Eye (tissue), 1 donor: ENCODE measurements at regions not wholly inside any gene's neighbourhood (a gene's known extent, or its start where the extent isn't known, plus 50 kb on each side); places are given as distances from the start of the nearest gene placed in this dataset.
"Not testable (repeated sequence)": the region's sequence is repeated elsewhere in the genome, so short reads cannot be mapped to it uniquely, and the experiment has no call there.

Experiments
- DNase-seq: peaks from one replicate; pipeline ENCODE4 v3.0.0-alpha.2; 2015

DNA sequence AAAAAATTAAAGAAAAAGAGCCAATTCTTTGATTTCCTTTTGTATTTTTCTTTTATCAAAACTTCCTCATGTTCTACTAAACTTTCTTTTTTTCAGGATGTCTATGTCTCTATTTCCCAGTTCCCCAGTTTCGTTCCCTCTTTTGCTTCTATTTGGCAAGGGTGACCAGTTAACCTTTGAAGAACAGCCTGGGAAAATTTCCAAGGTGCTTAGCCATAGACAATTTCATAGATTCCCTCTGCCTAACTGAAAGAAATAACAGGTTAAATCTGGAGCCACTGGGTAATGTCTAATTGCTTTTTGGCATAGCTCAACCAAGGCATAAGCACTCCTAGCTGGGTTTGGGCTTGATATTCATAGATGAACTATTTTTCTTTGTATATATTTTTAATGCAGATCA is 272.3 kb downstream of the ADGRL2 start:
- DNase-seq, result no peak

DNA sequence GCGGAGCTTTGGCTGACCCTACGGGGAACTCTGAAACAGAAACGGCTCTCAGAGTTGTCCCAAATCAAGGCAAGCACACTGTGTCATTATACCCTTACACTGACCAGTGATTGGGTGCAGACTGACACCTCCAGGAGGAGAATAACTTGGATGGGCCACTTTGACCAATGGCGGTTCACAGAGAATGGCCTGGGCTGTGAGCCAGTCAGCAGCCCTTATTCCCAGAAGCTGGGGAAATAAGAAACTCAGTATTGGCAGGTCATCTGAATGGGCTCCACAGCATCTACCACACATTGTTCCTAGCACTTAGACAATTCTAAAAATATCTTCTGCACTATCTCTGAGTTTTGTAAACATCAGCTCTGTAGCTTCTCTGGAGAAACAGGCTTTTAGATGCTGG is 265.2 kb downstream of the ADGRL2 start:
- DNase-seq, result no peak

DNA sequence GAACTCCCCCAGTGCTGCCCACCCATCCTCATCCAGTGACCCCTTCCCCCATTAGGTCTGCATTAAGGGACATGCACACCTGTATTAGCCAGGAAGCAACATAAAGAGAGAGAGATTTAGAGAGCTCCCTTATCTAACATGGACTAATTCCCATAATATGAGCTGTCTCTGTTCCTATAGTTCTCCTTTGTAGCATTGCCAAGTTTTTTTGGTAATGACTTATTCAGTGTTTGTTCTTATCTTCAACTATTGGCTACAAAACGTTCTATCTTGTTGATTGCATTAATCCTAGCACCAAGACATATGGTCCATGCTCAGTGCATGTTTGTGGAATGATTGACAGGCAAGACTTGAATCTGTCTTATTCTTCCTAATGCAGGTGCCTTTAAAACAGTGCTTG is 264.0 kb downstream of the ADGRL2 start:
- DNase-seq, result no peak

- no peak for DNase-seq
Observed at GRCh38 chr1:82062206-82062605, 261.5 kb downstream of the ADGRL2 start.

DNA sequence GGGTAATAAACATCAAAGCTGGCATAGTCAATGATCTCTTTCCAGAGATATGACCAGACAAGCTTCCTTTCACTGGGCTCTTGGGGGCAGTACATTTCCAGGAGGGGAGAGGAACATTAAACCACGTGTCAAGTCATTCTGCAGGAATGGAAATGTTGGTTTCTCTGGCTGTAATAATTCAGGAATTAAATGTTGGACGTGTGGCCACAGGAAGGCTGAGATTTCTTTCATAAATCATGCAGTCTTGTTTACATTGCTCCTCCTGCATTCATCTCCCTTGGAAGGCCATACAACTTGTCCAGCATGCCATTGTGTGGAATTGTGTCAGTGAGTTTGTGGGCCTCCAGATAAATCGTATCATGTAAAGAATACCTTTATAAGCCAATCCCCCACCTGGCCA is 259.2 kb downstream of the ADGRL2 start:
- no peak for DNase-seq

DNA sequence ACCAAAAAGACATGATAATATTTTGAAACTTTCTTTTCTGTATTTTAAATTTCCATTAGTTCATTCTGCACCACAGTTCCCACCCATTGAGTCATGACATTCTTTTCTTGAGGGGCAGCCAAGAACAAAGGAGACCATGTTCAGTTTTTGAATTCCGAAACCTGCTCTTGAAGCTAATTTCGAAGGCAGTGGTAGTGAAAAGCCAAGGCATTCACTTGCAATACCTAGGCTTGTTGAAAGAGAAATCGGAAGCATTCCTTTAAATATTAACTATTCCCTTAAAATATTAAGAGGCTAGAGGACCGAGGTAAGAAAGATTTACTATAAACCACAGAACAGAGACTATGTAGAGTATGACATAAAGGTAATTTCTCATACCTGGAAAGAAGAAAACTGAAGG is 256.3 kb downstream of the ADGRL2 start:
- DNase-seq, result no peak

DNA sequence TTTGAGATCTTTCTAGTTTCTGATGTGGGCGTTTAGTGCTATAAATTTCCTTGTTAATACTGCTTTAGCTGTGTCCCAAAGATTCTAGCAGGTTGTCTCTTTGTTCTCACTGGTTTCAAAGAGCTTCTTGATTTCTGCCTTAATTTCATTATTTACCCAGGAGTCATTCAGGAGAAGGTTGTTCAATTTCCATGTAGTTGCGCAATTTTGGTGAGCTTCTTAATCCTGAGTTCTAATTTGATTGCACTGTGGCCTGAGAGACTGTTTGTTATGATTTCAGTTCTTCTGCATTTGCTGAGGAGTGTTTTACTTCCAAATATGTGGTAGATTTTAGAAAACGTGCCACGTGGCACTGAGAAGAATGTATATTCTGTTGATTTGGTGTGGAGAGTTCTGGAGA is 254.6 kb downstream of the ADGRL2 start:
- DNase-seq, result not testable (repeated sequence)

- DNase-seq, result no peak
Observed at GRCh38 chr1:82052563-82052962, 251.8 kb downstream of the ADGRL2 start.

DNA sequence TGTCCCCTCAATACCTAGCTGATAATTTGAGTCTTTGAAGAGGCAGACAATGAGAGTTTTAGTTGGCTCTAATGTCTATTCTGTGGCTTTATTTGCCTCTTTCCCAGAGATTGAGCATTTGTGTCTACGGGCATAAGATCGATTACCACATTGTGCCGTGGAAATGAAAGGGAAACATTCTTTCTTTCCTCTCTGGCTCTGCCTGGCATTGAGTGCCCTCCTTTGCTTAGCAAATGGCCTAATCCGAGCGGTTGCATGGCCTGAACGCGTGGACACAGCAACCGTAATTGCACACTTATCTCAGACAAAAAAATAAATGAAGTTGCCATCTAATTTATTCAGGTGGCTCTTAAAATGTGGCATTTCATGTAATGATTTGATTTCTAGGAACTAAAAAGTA is 247.9 kb downstream of the ADGRL2 start:
- DNase-seq, result peak; percentile 5

DNA sequence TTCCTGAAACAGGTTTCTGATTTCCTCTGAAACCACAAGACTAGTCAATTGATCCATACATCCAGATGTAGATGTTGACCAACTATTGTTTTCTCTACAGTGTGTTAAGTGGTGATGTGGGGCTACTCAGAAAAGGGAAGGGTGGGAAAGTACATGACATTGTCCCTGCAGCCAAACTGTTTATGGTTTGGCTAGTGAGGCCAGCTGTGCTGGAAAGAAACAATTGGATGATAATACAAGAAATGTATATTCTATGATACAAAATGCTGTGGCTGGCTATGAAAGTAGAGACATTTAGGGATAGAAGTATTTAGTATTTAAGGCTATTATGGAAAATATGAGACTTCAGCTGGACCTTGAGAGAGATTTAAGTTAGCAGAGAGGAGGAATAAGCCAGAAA is 244.5 kb downstream of the ADGRL2 start:
- DNase-seq, result no peak

GRCh38 chr1:82044536-82044935 is 243.8 kb downstream of the ADGRL2 start:
- no peak for DNase-seq

DNA sequence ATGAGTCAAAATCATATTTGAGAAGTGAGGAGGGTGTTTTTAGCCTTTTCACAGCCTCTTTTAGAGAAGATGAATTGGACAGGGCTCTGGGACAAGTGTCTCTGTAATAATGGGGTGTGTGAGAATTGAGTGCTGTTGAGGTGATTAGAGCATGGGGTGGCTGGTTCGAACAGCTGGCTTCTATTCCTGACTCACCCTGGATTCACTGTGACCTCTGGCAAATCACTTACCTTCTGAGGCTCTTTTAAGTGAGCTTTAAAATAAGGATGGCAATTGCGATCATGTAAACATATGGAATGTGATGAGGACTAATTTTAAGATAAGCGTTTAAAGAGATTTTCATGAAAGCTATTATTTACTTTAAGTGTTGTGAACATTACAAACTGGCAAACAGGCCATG is 243.4 kb downstream of the ADGRL2 start:
- no peak for DNase-seq

DNA sequence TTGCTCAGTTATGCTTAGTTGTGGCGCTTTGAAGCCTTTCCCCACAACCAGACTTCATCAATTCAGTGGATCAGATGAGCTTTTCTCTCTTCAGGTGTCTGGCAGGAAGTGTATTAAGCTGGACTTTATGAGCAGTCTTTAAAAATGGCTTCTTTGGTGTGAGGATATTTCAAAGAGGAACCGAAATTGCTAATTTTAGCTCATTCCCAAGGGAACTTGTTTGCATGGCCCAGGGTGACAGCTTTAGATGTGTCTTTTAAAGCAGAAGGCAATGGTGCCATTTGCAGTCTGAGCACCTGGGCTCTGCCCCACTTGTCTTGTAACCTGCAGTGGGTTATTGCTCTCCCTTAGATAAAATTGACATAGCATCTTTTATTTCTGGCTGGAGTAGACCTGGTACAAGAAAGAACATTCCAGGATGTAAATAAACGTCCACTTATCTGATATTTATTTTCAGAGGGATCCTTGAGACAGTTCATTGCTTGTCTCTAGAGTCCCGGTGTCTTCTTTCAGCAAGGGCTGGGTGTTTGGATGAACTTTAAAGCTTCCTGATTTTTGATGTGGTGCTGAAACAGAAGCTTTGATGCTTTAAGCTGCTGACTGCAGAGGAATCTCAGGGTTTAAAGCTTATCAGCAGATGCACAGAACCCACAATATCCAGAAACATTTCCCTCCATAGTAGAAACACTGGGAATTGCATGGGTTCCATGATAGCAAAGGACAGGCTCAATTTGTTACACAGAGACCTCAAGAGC is 241.7 kb downstream of the ADGRL2 start:
- DNase-seq, result no peak
